Upper lobe of left lung (tissue), 6 donors: ENCODE measurements at regions not wholly inside any gene's neighbourhood (a gene's known extent, or its start where the extent isn't known, plus 50 kb on each side); places are given as distances from the start of the nearest gene placed in this dataset.

Experiments
- ATAC-seq, 2 donors: fragments of 200-7000 bp; cut with Tn5 transposase; one replicate each; pipeline ENCODE4 v1.9.1; 2022; ENCODE audit warnings: mild to moderate bottlenecking in 2 of 2, moderate library complexity in 2 of 2; ENCODE audit not compliant: low FRiP score in 2 of 2
- DNase-seq, 2 donors: peaks; one replicate each; pipeline ENCODE4 v3.0.0-alpha.2; 2019 to 2020
- H3K27ac ChIP-seq, 4 donors: fragments of 200-600 bp; sonication (generic); one replicate each; pipeline ENCODE4 v1.5.1; 2016 to 2019
- H3K27me3 ChIP-seq, 4 donors: fragments of 200-600 bp; sonication (generic); one replicate each; pipeline ENCODE4 v1.5.1; 2017 to 2019
- H3K36me3 ChIP-seq, 4 donors: fragments of 200-600 bp; sonication (generic); one replicate each; pipeline ENCODE4 v1.5.1; 2016 to 2019
- H3K4me1 ChIP-seq, 4 donors: fragments of 200-600 bp; sonication (generic); one replicate each; pipeline ENCODE4 v1.5.1; 2018 to 2019
- H3K4me3 ChIP-seq, 4 donors: fragments of 200-600 bp; sonication (generic); one replicate each; pipeline ENCODE4 v1.5.1; 2017 to 2019; ENCODE audit warnings: mild to moderate bottlenecking in 2 of 4, moderate library complexity in 1 of 4
- H3K9me3 ChIP-seq, 4 donors: fragments of 200-600 bp; sonication (generic); one replicate each; pipeline ENCODE4 v1.5.1; 2018 to 2019
- EP300 ChIP-seq, 4 donors: sonication (generic); formaldehyde crosslinking; IDR thresholded peaks; one replicate each; pipeline ENCODE4 v1.5.1; 2017; ENCODE audit warnings: antibody characterized with exemption in 4 of 4, control low read depth in 2 of 4
- POLR2A ChIP-seq, 4 donors: fragments of 450-650 bp; IDR thresholded peaks; one replicate each; pipeline ENCODE4 v1.5.1; 2016 to 2017; ENCODE audit warnings: antibody characterized with exemption in 4 of 4, mild to moderate bottlenecking in 2 of 4
- POLR2AphosphoS5 ChIP-seq, 2 donors: sonication (generic); formaldehyde crosslinking; IDR thresholded peaks; one replicate each; pipeline ENCODE4 v1.5.1; 2017; ENCODE audit warnings: antibody characterized with exemption in 2 of 2
- WGBS, 2 donors: methylation state at CpG; one replicate each; pipeline ENCODE4 v1.1.5; 2017 to 2018; 5-methylcytosine and 5-hydroxymethylcytosine counted together
- TF ChIP-seq, protein P1 (sequence below), 6 experiments: fragments of 450-650 bp in 4 of 6; fragments of 200-600 bp in 2 of 6; sonication (generic) in 2 of 6; IDR thresholded peaks; one replicate each; pipeline ENCODE4 v1.5.1; 2016 to 2019; ENCODE audit warnings: antibody characterized with exemption in 6 of 6
- donor health status: DM: no; HTN: no; CAD: no; lungs with moderate emphysema.
- donor health status: DM: no; HTN: yes; CAD: no; lungs with severe emphysema.

GRCh38 chr11:23202611-23203010 lies 342.3 kb upstream of the CCDC179 start:
- no peaks in the 10 kb centered on the region for H3K36me3 ChIP-seq
- ATAC-seq (peak in 1 of 2 donors; percentile 15), DNase-seq (no peak)
- no peak overlapping the region for H3K27ac ChIP-seq
- H3K4me1 ChIP-seq: no peaks in the 10 kb centered on the region
- no peaks in the 10 kb centered on the region for H3K27me3 ChIP-seq
- 100% methylated on average over 1 of the region's 1 CpG for WGBS, 2 donors
- H3K4me3 ChIP-seq: no peak overlapping the region
- TF ChIP-seq POLR2AphosphoS5 (IDR thresholded peaks at IDR 0.05) (no peak), EP300 (IDR thresholded peaks at IDR 0.05) (no peak), POLR2A (IDR thresholded peaks at IDR 0.05) (no peak)
- TF ChIP-seq, protein P1, sequence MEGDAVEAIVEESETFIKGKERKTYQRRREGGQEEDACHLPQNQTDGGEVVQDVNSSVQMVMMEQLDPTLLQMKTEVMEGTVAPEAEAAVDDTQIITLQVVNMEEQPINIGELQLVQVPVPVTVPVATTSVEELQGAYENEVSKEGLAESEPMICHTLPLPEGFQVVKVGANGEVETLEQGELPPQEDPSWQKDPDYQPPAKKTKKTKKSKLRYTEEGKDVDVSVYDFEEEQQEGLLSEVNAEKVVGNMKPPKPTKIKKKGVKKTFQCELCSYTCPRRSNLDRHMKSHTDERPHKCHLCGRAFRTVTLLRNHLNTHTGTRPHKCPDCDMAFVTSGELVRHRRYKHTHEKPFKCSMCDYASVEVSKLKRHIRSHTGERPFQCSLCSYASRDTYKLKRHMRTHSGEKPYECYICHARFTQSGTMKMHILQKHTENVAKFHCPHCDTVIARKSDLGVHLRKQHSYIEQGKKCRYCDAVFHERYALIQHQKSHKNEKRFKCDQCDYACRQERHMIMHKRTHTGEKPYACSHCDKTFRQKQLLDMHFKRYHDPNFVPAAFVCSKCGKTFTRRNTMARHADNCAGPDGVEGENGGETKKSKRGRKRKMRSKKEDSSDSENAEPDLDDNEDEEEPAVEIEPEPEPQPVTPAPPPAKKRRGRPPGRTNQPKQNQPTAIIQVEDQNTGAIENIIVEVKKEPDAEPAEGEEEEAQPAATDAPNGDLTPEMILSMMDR (IDR thresholded peaks at IDR 0.05): no peak
- peaks cover 0 to 24% (median 6%) of the 10 kb centered on the region in 4 donors for H3K9me3 ChIP-seq

GRCh38 chr11:23205156-23205871 lies 345.0 kb upstream of the CCDC179 start:
- no peak for ATAC-seq
- H3K27me3 ChIP-seq: no peaks in the 10 kb centered on the region
- no peak for DNase-seq
- no peak overlapping the region for H3K27ac ChIP-seq
- H3K9me3 ChIP-seq: peaks cover 0 to 17% (median 6%) of the 10 kb centered on the region in 4 donors
- H3K4me3 ChIP-seq: no peak overlapping the region
- H3K4me1 ChIP-seq: no peaks in the 10 kb centered on the region
- no peaks in the 10 kb centered on the region for H3K36me3 ChIP-seq
- TF ChIP-seq, protein P1 (IDR thresholded peaks at IDR 0.05): no peak
- TF ChIP-seq EP300 (IDR thresholded peaks at IDR 0.05) (no peak), POLR2A (IDR thresholded peaks at IDR 0.05) (no peak), POLR2AphosphoS5 (IDR thresholded peaks at IDR 0.05) (no peak)

GRCh38 chr11:23206741-23207336 lies 346.6 kb upstream of the CCDC179 start:
- no peak for DNase-seq
- Histone ChIP-seq H3K4me3 (no peak overlapping the region), H3K36me3 (no peaks in the 10 kb centered on the region), H3K9me3 (peaks cover 0 to 17% (median 6%) of the 10 kb centered on the region in 4 donors), H3K27me3 (no peaks in the 10 kb centered on the region), H3K4me1 (no peaks in the 10 kb centered on the region), H3K27ac (no peak overlapping the region)
- TF ChIP-seq POLR2AphosphoS5 (IDR thresholded peaks at IDR 0.05) (no peak), EP300 (IDR thresholded peaks at IDR 0.05) (no peak), POLR2A (IDR thresholded peaks at IDR 0.05) (no peak)
- TF ChIP-seq, protein P1 (IDR thresholded peaks at IDR 0.05): no peak
- ATAC-seq: no peak

GRCh38 chr11:23211221-23211620 lies 350.9 kb upstream of the CCDC179 start:
- no peaks in the 10 kb centered on the region for H3K36me3 ChIP-seq
- no peak for DNase-seq

More at GRCh38 chr11:23211221-23211620, 350.9 kb upstream of the CCDC179 start:
- no peak overlapping the region for H3K27ac ChIP-seq
- no peaks in the 10 kb centered on the region for H3K9me3 ChIP-seq
- TF ChIP-seq, protein P1 (IDR thresholded peaks at IDR 0.05): no peak
- no peak for TF ChIP-seq POLR2A (IDR thresholded peaks at IDR 0.05)
- TF ChIP-seq EP300 (IDR thresholded peaks at IDR 0.05): no peak
- TF ChIP-seq POLR2AphosphoS5 (IDR thresholded peaks at IDR 0.05): no peak
- no peak for ATAC-seq
- no peaks in the 10 kb centered on the region for H3K4me1 ChIP-seq
- no peak overlapping the region for H3K4me3 ChIP-seq
- no peaks in the 10 kb centered on the region for H3K27me3 ChIP-seq
- 83 to 94% methylated on average over 3 of the region's 3 CpGs for WGBS, 2 donors
